ENCODE measurements at regions not wholly inside any gene's neighbourhood (a gene's known extent, or its start where the extent isn't known, plus 50 kb on each side); places are given as distances from the start of the nearest gene placed in this dataset.

DNA sequence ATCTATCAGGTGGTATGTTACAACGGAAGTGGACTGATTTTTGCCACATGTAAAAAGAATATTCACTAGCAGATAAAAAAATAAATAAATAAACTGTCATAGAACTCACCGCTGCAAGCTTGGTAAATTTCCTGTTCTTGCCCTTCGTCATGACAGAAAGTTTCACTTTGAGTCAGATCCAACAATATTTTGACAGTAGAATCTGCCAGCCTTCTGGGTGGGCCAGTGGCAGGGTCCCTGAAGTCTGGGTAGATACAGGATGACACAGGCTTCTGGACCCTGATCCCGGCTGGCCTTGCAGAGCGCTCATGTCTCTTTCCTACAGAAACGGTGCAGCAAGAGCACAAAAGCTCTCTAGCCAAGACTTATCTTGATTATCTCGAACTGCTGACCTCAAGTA is 97.8 kb upstream of the PMAIP1 start:
- TF ChIP-seq, protein P1, sequence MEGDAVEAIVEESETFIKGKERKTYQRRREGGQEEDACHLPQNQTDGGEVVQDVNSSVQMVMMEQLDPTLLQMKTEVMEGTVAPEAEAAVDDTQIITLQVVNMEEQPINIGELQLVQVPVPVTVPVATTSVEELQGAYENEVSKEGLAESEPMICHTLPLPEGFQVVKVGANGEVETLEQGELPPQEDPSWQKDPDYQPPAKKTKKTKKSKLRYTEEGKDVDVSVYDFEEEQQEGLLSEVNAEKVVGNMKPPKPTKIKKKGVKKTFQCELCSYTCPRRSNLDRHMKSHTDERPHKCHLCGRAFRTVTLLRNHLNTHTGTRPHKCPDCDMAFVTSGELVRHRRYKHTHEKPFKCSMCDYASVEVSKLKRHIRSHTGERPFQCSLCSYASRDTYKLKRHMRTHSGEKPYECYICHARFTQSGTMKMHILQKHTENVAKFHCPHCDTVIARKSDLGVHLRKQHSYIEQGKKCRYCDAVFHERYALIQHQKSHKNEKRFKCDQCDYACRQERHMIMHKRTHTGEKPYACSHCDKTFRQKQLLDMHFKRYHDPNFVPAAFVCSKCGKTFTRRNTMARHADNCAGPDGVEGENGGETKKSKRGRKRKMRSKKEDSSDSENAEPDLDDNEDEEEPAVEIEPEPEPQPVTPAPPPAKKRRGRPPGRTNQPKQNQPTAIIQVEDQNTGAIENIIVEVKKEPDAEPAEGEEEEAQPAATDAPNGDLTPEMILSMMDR (IDR thresholded peaks at IDR 0.05), result no peak
- TF ChIP-seq POLR2A (IDR thresholded peaks at IDR 0.05), result no peak
